K562 (cell line): ENCODE measurements at regions not wholly inside any gene's neighbourhood (a gene's known extent, or its start where the extent isn't known, plus 50 kb on each side); places are given as distances from the start of the nearest gene placed in this dataset.

Source experiments
- ARNT ChIP-seq, 2 experiments: fragments of 450-650 bp; IDR thresholded peaks; 2 replicates each; pipeline ENCODE4 v1.6.1; 2016; ENCODE audit warnings: mild to moderate bottlenecking in 1 of 2
- BHLHE40 ChIP-seq: IDR thresholded peaks from 2 replicates; pipeline ENCODE4 v1.6.1; 2011; ENCODE audit warnings: low read length, improper control_type of control experiment
- GABPB2 ChIP-seq: fragments of 250-450 bp; sonication (Bioruptor Pico); conservative IDR thresholded peaks from 2 replicates; pipeline ENCODE4 v1.5.1; 2021; ENCODE audit warnings: mild to moderate bottlenecking
- GATAD2A ChIP-seq: fragments of 450-650 bp; IDR thresholded peaks from 2 replicates; pipeline ENCODE4 v1.6.1; 2017
- HDAC3 ChIP-seq: fragments of 450-650 bp; IDR thresholded peaks from 2 replicates; pipeline ENCODE4 v1.6.1; 2018; ENCODE audit warnings: borderline replicate concordance, mild to moderate bottlenecking, moderate library complexity; ENCODE audit not compliant: partially characterized antibody
- MED1 ChIP-seq: sonication (generic); formaldehyde crosslinking; IDR thresholded peaks from 2 replicates; pipeline ENCODE4 v1.8.1; 2023; ENCODE audit warnings: missing genetic modification reagents, borderline replicate concordance
- PML ChIP-seq: IDR thresholded peaks from 2 replicates; pipeline ENCODE4 v1.6.1; 2012; ENCODE audit warnings: low read length, inconsistent platforms
- POLR2G ChIP-seq: fragments of 200-400 bp; formaldehyde crosslinking; IDR thresholded peaks from 2 replicates; pipeline ENCODE4 v1.6.1; 2017; ENCODE audit warnings: low read depth, mild to moderate bottlenecking, antibody characterized with exemption, low read length, moderate library complexity
- TEAD4 ChIP-seq, 2 experiments: sonication (generic) in 1 of 2; formaldehyde crosslinking in 1 of 2; IDR thresholded peaks; 2 replicates each; pipeline versions ENCODE4 v1.6.1 to v1.8.0; 2012 to 2022; ENCODE audit warnings: borderline replicate concordance in 1 of 2, inconsistent platforms in 1 of 2, low read length in 1 of 2, mild to moderate bottlenecking in 1 of 2, missing genetic modification reagents in 1 of 2
- TF ChIP-seq, protein P1 (sequence below): sonication (generic); formaldehyde crosslinking; IDR thresholded peaks from 2 replicates; pipeline ENCODE4 v1.8.0; 2022; ENCODE audit warnings: mild to moderate bottlenecking, missing genetic modification reagents, borderline replicate concordance
- TF ChIP-seq, protein P2 (sequence below), 3 experiments: fragments of 200-800 bp in 1 of 3; fragments of 250-450 bp in 1 of 3; fragments of 450-650 bp in 1 of 3; sonication (Bioruptor Pico) in 1 of 3; sonication (Bioruptor generic) in 1 of 3; formaldehyde crosslinking in 1 of 3; IDR thresholded peaks; 2 replicates each; pipeline versions ENCODE4 v1.6.1 to v1.8.0; 2016 to 2022; ENCODE audit warnings: mild to moderate bottlenecking in 2 of 3, missing genetic modification characterization in 2 of 3, missing compliant biosample characterization in 1 of 3, moderate library complexity in 1 of 3
- TF ChIP-seq, protein P3 (sequence below): fragments of 450-650 bp; IDR thresholded peaks from 2 replicates; pipeline ENCODE4 v1.6.1; 2016; ENCODE audit warnings: low read depth

DNA sequence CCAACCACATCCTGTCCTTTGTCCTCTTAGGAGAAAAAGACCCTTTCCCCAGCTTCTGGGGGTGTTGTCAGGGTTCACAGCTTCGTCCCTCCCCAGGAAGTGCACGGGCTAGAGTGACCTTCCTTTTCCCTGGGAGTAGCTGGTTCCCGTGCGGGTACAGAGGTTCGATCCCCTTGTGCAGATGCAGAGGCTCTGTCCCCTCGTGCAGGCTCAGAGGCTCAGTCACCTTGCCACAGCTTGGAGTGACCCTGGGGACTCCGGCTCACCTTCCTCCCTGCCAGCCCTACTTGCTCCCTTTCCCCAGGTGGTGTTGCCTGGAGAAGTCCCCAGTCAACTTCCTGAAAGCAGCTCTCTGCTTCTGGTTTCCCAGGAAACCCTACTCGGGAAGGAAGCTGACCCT, 60.0 kb upstream of the TCERG1L start (continued):
- TF ChIP-seq, protein P1, sequence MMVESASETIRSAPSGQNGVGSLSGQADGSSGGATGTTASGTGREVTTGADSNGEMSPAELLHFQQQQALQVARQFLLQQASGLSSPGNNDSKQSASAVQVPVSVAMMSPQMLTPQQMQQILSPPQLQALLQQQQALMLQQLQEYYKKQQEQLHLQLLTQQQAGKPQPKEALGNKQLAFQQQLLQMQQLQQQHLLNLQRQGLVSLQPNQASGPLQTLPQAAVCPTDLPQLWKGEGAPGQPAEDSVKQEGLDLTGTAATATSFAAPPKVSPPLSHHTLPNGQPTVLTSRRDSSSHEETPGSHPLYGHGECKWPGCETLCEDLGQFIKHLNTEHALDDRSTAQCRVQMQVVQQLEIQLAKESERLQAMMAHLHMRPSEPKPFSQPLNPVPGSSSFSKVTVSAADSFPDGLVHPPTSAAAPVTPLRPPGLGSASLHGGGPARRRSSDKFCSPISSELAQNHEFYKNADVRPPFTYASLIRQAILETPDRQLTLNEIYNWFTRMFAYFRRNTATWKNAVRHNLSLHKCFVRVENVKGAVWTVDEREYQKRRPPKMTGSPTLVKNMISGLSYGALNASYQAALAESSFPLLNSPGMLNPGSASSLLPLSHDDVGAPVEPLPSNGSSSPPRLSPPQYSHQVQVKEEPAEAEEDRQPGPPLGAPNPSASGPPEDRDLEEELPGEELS (CRISPR knock-in tag): no peak
- TF ChIP-seq BHLHE40 (no peak), GATAD2A (no peak), HDAC3 (no peak), TEAD4 (IDR thresholded peaks at IDR 0.05; ENCODE audit: low read length) (no peak), TEAD4 (CRISPR knock-in tag; IDR thresholded peaks at IDR 0.05; ENCODE audit: borderline replicate concordance) (no peak), POLR2G (no peak), ARNT (IDR thresholded peaks at IDR 0.05) (no peak), PML (no peak), MED1 (CRISPR knock-in tag) (no peak), GABPB2 (no peak)
- TF ChIP-seq, protein P2, sequence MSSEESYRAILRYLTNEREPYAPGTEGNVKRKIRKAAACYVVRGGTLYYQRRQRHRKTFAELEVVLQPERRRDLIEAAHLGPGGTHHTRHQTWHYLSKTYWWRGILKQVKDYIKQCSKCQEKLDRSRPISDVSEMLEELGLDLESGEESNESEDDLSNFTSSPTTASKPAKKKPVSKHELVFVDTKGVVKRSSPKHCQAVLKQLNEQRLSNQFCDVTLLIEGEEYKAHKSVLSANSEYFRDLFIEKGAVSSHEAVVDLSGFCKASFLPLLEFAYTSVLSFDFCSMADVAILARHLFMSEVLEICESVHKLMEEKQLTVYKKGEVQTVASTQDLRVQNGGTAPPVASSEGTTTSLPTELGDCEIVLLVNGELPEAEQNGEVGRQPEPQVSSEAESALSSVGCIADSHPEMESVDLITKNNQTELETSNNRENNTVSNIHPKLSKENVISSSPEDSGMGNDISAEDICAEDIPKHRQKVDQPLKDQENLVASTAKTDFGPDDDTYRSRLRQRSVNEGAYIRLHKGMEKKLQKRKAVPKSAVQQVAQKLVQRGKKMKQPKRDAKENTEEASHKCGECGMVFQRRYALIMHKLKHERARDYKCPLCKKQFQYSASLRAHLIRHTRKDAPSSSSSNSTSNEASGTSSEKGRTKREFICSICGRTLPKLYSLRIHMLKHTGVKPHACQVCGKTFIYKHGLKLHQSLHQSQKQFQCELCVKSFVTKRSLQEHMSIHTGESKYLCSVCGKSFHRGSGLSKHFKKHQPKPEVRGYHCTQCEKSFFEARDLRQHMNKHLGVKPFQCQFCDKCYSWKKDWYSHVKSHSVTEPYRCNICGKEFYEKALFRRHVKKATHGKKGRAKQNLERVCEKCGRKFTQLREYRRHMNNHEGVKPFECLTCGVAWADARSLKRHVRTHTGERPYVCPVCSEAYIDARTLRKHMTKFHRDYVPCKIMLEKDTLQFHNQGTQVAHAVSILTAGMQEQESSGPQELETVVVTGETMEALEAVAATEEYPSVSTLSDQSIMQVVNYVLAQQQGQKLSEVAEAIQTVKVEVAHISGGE (CRISPR knock-in tag; IDR thresholded peaks at IDR 0.05): no peak
- TF ChIP-seq, protein P3, sequence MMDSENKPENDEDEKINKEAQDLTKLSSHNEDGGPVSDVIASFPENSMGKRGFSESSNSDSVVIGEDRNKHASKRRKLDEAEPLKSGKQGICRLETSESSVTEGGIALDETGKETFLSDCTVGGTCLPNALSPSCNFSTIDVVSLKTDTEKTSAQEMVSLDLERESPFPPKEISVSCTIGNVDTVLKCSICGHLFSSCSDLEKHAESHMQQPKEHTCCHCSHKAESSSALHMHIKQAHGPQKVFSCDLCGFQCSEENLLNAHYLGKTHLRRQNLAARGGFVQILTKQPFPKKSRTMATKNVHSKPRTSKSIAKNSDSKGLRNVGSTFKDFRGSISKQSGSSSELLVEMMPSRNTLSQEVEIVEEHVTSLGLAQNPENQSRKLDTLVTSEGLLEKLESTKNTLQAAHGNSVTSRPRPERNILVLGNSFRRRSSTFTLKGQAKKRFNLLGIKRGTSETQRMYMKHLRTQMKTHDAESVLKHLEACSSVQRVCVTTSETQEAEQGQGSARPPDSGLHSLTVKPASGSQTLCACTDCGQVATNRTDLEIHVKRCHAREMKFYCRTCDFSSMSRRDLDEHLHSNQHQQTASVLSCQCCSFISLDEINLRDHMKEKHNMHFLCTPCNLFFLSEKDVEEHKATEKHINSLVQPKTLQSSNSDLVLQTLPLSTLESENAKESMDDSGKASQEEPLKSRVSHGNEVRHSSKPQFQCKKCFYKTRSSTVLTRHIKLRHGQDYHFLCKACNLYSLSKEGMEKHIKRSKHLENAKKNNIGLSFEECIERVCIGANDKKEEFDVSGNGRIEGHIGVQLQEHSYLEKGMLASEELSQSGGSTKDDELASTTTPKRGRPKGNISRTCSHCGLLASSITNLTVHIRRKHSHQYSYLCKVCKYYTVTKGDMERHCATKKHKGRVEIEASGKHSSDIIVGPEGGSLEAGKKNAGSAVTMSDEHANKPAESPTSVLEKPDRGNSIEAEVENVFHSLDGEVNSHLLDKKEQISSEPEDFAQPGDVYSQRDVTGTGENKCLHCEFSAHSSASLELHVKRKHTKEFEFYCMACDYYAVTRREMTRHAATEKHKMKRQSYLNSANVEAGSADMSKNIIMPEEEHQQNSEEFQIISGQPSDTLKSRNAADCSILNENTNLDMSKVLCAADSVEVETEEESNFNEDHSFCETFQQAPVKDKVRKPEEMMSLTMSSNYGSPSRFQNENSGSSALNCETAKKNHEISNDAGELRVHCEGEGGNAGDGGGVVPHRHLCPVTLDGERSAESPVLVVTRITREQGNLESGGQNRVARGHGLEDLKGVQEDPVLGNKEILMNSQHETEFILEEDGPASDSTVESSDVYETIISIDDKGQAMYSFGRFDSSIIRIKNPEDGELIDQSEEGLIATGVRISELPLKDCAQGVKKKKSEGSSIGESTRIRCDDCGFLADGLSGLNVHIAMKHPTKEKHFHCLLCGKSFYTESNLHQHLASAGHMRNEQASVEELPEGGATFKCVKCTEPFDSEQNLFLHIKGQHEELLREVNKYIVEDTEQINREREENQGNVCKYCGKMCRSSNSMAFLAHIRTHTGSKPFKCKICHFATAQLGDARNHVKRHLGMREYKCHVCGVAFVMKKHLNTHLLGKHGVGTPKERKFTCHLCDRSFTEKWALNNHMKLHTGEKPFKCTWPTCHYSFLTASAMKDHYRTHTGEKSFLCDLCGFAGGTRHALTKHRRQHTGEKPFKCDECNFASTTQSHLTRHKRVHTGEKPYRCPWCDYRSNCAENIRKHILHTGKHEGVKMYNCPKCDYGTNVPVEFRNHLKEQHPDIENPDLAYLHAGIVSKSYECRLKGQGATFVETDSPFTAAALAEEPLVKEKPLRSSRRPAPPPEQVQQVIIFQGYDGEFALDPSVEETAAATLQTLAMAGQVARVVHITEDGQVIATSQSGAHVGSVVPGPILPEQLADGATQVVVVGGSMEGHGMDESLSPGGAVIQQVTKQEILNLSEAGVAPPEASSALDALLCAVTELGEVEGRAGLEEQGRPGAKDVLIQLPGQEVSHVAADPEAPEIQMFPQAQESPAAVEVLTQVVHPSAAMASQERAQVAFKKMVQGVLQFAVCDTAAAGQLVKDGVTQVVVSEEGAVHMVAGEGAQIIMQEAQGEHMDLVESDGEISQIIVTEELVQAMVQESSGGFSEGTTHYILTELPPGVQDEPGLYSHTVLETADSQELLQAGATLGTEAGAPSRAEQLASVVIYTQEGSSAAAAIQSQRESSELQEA: no peak
